HCT116 (cell line): ENCODE measurements at regions not wholly inside any gene's neighbourhood (a gene's known extent, or its start where the extent isn't known, plus 50 kb on each side); places are given as distances from the start of the nearest gene placed in this dataset.

Experiments
- ATAC-seq: fragments of 200-7000 bp; cut with Tn5 transposase; 2 replicates; pipeline ENCODE4 v1.9.1; 2020; ENCODE audit warnings: mild to moderate bottlenecking, moderate library complexity
- BruUV-seq: library from RNA; stranded (reverse); fragments of 400-500 nt; replicated peaks from 2 replicates; lab custom pipeline; 2021; lab: Mats Ljungman, UMichigan
- CTCF ChIA-PET: fragments of 300-600 bp; sonication (Branson Sonifier 250); formaldehyde crosslinking; loops from one replicate; lab custom pipeline; 2021; ENCODE audit warnings: antibody characterized with exemption; lab: Charles Lee
- POLR2A ChIA-PET: fragments of 300-600, 350-600 bp; sonication (Branson Sonifier 250); formaldehyde crosslinking; loops from one replicate; lab custom pipeline; 2021; ENCODE audit warnings: antibody characterized with exemption; lab: Charles Lee
- RAD21 ChIA-PET, 2 experiments: fragments of 300-600 bp; sonication (Branson Sonifier 250); formaldehyde crosslinking; loops; one replicate each; lab custom pipeline; 2023; ENCODE audit warnings: low total read pairs in 2 of 2; ENCODE audit not compliant: uncharacterized antibody in 2 of 2, unreplicated experiment in 2 of 2, low non-redundant PET in 1 of 2; lab: Charles Lee
- DNase-seq: peaks from one replicate; pipeline ENCODE4 v3.0.0-alpha.2; 2010; ENCODE audit warnings: low read depth, low spot score
- H2AFZ ChIP-seq: fragments of 200-600 bp; shearing (Covaris generic), sonication (generic); 2 replicates; pipeline ENCODE4 v1.6.1; 2017; ENCODE audit warnings: low read depth, mixed run types, mixed read lengths, antibody characterized with exemption, low read length; ENCODE audit not compliant: poor library complexity, severe bottlenecking
- H3K27ac ChIP-seq: 2 replicates; pipeline ENCODE4 v1.5.1; 2012; ENCODE audit warnings: low read depth, low read length
- H3K27me3 ChIP-seq: fragments of 200-600 bp; sonication (generic); 2 replicates; pipeline ENCODE4 v1.6.1; 2016; ENCODE audit warnings: mixed run types, low read length, mixed read lengths; ENCODE audit not compliant: insufficient read depth
- H3K36me3 ChIP-seq, 2 experiments: fragments of 200-500 bp in 1 of 2; fragments of 200-600 bp in 1 of 2; sonication (Bioruptor generic) in 1 of 2; sonication (generic) in 1 of 2; 2 replicates each; pipeline versions ENCODE4 v1.5.1 to v1.6.1; 2014 to 2016; ENCODE audit warnings: low read length in 2 of 2, inconsistent platforms in 1 of 2, mixed read lengths in 1 of 2, mixed run types in 1 of 2; ENCODE audit not compliant: insufficient read depth in 2 of 2, control insufficient read depth in 1 of 2
- H3K4me1 ChIP-seq, 2 experiments: fragments of 200-600 bp in 1 of 2; sonication (generic) in 1 of 2; 2 replicates each; pipeline versions ENCODE4 v1.5.1 to v1.6.1; 2012 to 2017; ENCODE audit warnings: low read length in 2 of 2, inconsistent platforms in 1 of 2, mild to moderate bottlenecking in 1 of 2, mixed read lengths in 1 of 2, mixed run types in 1 of 2, moderate library complexity in 1 of 2; ENCODE audit not compliant: insufficient read depth in 2 of 2, control insufficient read depth in 1 of 2
- H3K4me2 ChIP-seq: fragments of 200-600 bp; sonication (generic); 2 replicates; pipeline ENCODE4 v1.6.1; 2017; ENCODE audit warnings: mixed run types, low read length, mixed read lengths
- H3K4me3 ChIP-seq, 2 experiments: fragments of 200-600 bp in 1 of 2; sonication (generic) in 1 of 2; replicated peaks in 1 of 2; 2 replicates each; pipeline ENCODE4 v1.5.1; 2011 to 2016; ENCODE audit warnings: low read length in 2 of 2, control low read depth in 1 of 2, low read depth in 1 of 2, mild to moderate bottlenecking in 1 of 2, mixed read lengths in 1 of 2, mixed run types in 1 of 2
- H3K79me2 ChIP-seq: fragments of 200-600 bp; sonication (generic); 2 replicates; pipeline ENCODE4 v1.6.1; 2017; ENCODE audit warnings: mild to moderate bottlenecking, mixed run types, low read length, moderate library complexity, mixed read lengths; ENCODE audit not compliant: insufficient read depth
- H3K9ac ChIP-seq: fragments of 200-600 bp; sonication (generic); 2 replicates; pipeline ENCODE4 v1.6.1; 2016; ENCODE audit warnings: low read length, mixed read lengths
- H3K9me2 ChIP-seq: fragments of 200-600 bp; sonication (generic), shearing (Covaris generic); 2 replicates; pipeline ENCODE4 v1.6.1; 2017; ENCODE audit warnings: mixed run types, mild to moderate bottlenecking, moderate library complexity; ENCODE audit not compliant: insufficient read depth
- H3K9me3 ChIP-seq, 2 experiments: fragments of 200-500 bp in 1 of 2; fragments of 200-600 bp in 1 of 2; sonication (Bioruptor generic) in 1 of 2; sonication (generic) in 1 of 2; 2 replicates each; pipeline ENCODE4 v1.6.1; 2014 to 2017; ENCODE audit warnings: low read length in 2 of 2, mixed read lengths in 2 of 2, inconsistent platforms in 1 of 2, low read depth in 1 of 2, mild to moderate bottlenecking in 1 of 2, mixed run types in 1 of 2, moderate library complexity in 1 of 2; ENCODE audit not compliant: control insufficient read depth in 1 of 2, insufficient read depth in 1 of 2
- H4K20me1 ChIP-seq: fragments of 200-600 bp; sonication (generic), shearing (Covaris generic); 2 replicates; pipeline ENCODE4 v1.6.1; 2017; ENCODE audit warnings: mixed run types, mild to moderate bottlenecking, moderate library complexity; ENCODE audit not compliant: insufficient read depth
- CBX3 ChIP-seq: IDR thresholded peaks from 2 replicates; pipeline ENCODE4 v1.6.1; 2012; ENCODE audit warnings: low read depth
- CEBPB ChIP-seq: IDR thresholded peaks from 2 replicates; pipeline ENCODE4 v1.6.1; 2012; ENCODE audit warnings: low read depth
- CTCF ChIP-seq, 3 experiments: fragments of 200-600 bp in 1 of 3; sonication (generic) in 1 of 3; IDR thresholded peaks in 2 of 3; conservative IDR thresholded peaks in 1 of 3; 2 replicates each; pipeline ENCODE4 v1.5.1; 2012 to 2017; ENCODE audit warnings: low read depth in 2 of 3, low read length in 2 of 3, antibody characterized with exemption in 1 of 3, borderline replicate concordance in 1 of 3, control low read depth in 1 of 3, mild to moderate bottlenecking in 1 of 3, mixed read lengths in 1 of 3, mixed run types in 1 of 3, moderate library complexity in 1 of 3; ENCODE audit not compliant: insufficient read depth in 1 of 3
- EZH2 ChIP-seq: fragments of 200-600 bp; sonication (generic); IDR thresholded peaks from 2 replicates; pipeline ENCODE4 v1.6.1; 2017; ENCODE audit warnings: antibody characterized with exemption, mixed run types
- EZH2phosphoT487 ChIP-seq: fragments of 200-600 bp; IDR thresholded peaks from 2 replicates; pipeline ENCODE4 v1.6.1; 2018; ENCODE audit warnings: antibody characterized with exemption, borderline replicate concordance
- FOSL1 ChIP-seq: IDR thresholded peaks from 2 replicates; pipeline ENCODE4 v1.6.1; 2012; ENCODE audit warnings: low read depth
- MAX ChIP-seq: IDR thresholded peaks from 2 replicates; pipeline ENCODE4 v1.6.1; 2012
- POLR2A ChIP-seq: IDR thresholded peaks from 2 replicates; pipeline ENCODE4 v1.7.0; 2011; ENCODE audit warnings: borderline replicate concordance; ENCODE audit not compliant: insufficient read depth, insufficient read length; ENCODE audit errors: extremely low read depth
- POLR2AphosphoS5 ChIP-seq: IDR thresholded peaks from 2 replicates; pipeline ENCODE4 v1.6.1; 2011; ENCODE audit warnings: mild to moderate bottlenecking, low read depth, low read length, moderate library complexity
- RAD21 ChIP-seq: IDR thresholded peaks from 2 replicates; pipeline ENCODE4 v1.6.1; 2012; ENCODE audit warnings: low read depth, mild to moderate bottlenecking
- SRF ChIP-seq: IDR thresholded peaks from 2 replicates; pipeline ENCODE4 v1.6.1; 2012; ENCODE audit warnings: low read depth
- ZBTB33 ChIP-seq: IDR thresholded peaks from 2 replicates; pipeline ENCODE4 v1.6.1; 2011; ENCODE audit warnings: mild to moderate bottlenecking, low read length, moderate library complexity; ENCODE audit not compliant: insufficient replicate concordance; ENCODE audit errors: extremely low read depth
- ZNF274 ChIP-seq: fragments of 200-500 bp; sonication (Bioruptor generic); IDR thresholded peaks from 2 replicates; pipeline ENCODE4 v1.6.1; 2014; ENCODE audit warnings: mild to moderate bottlenecking, low read depth, low read length, inconsistent platforms
- intact Hi-C: fragments of 100-400 bp; cut with micrococcal nuclease; formaldehyde crosslinking; loops from 2 replicates; pipeline ENCODE4 v1.10.0; 2022

- H3K9me3 ChIP-seq = no peaks in the 10 kb centered on the region
- ChIA-PET RAD21 (no interaction called here), CTCF (no interaction called here), POLR2A (no interaction called here)
- H4K20me1 ChIP-seq = no peaks in the 10 kb centered on the region
- no peak overlapping the region for H3K27ac ChIP-seq
- no peaks in the 10 kb centered on the region for H3K36me3 ChIP-seq
- H3K4me1 ChIP-seq = peaks cover 0 to 8% of the 10 kb centered on the region in 2 experiments; a peak in 1 of 4 replicates
- no peak overlapping the region for H3K4me2 ChIP-seq
- ATAC-seq = no peak
- H3K9ac ChIP-seq = no peak overlapping the region
- no peak overlapping the region for H2AFZ ChIP-seq
- intact Hi-C loops = no loop called here
- no peaks in the 10 kb centered on the region for H3K79me2 ChIP-seq
- TF ChIP-seq FOSL1 (no peak), SRF (no peak), CTCF (IDR thresholded peaks at IDR 0.05 in 2 of 3, conservative IDR thresholded peaks at IDR 0.05 in 1 of 3; ENCODE audit: borderline replicate concordance in 1 of 3, insufficient read depth in 1 of 3, low read depth in 2 of 3, low read length in 2 of 3) (no peak), RAD21 (no peak), EZH2 (no peak), CEBPB (no peak), POLR2A (no peak), ZNF274 (no peak)
- TF ChIP-seq, all 23 proteins: peak for 0
- no peak for DNase-seq
- Histone ChIP-seq H3K4me3 (no peak overlapping the region), H3K9me2 (no peaks in the 10 kb centered on the region), H3K27me3 (no peaks in the 10 kb centered on the region)
- BruUV-seq = no TSS peak
Observed at GRCh38 chr5:112534611-112535255, 115.7 kb upstream of the EPB41L4A start.

GRCh38 chr5:112535356-112535755 is 116.3 kb upstream of the EPB41L4A start:
- BruUV-seq = no TSS peak
- TF ChIP-seq CTCF (IDR thresholded peaks at IDR 0.05 in 2 of 3, conservative IDR thresholded peaks at IDR 0.05 in 1 of 3; ENCODE audit: borderline replicate concordance in 1 of 3, insufficient read depth in 1 of 3, low read depth in 2 of 3, low read length in 2 of 3) = no peak
- no peak for TF ChIP-seq RAD21
- no peak for TF ChIP-seq POLR2AphosphoS5
- no peak for TF ChIP-seq EZH2phosphoT487
- TF ChIP-seq ZBTB33 = no peak
- TF ChIP-seq CEBPB = no peak
- no peak for TF ChIP-seq CBX3
- TF ChIP-seq MAX = no peak
- no peak for TF ChIP-seq SRF

More at GRCh38 chr5:112535356-112535755, 116.3 kb upstream of the EPB41L4A start:
- no peaks in the 10 kb centered on the region for H3K27me3 ChIP-seq
- no peaks in the 10 kb centered on the region for H3K9me3 ChIP-seq
- H3K9ac ChIP-seq = no peak overlapping the region
- no peak for ATAC-seq
- no peak for DNase-seq
- H3K9me2 ChIP-seq = no peaks in the 10 kb centered on the region
- H3K4me3 ChIP-seq = no peak overlapping the region
- peaks cover 0 to 8% of the 10 kb centered on the region in 2 experiments; a peak in 1 of 4 replicates for H3K4me1 ChIP-seq
- ChIA-PET CTCF (no interaction called here), RAD21 (no interaction called here), POLR2A (no interaction called here)
- no peak overlapping the region for H3K4me2 ChIP-seq
- H3K27ac ChIP-seq = no peak overlapping the region
- H3K36me3 ChIP-seq = no peaks in the 10 kb centered on the region
- H4K20me1 ChIP-seq = no peaks in the 10 kb centered on the region
- H3K79me2 ChIP-seq = no peaks in the 10 kb centered on the region
- intact Hi-C loops = no loop called here
- H2AFZ ChIP-seq = no peak overlapping the region
